ENCODE measurements at regions not wholly inside any gene's neighbourhood (a gene's known extent, or its start where the extent isn't known, plus 50 kb on each side); places are given as distances from the start of the nearest gene placed in this dataset.

- no peak for DNase-seq
These were observed 984.3 kb upstream of the TYRP1 start for GRCh38 chr9:11708899-11709298.

DNA sequence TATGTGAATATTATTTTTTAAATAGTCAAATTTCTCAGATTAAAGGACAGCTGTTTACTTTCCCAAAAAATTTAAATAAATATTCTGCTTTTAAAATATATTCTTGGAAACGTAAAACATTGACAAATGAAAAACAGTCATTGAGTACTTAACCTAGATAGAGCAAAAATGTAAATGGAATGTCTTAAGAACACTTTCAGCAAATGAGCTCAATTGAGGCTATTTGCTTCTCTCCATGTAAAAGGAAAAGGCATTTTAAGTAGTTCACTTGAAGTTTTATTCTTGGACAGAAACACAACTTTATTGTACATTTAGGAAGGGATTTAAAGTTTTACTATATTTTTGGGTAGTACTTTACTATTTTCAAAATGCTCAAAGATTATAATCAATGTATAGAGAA is 983.6 kb upstream of the TYRP1 start:
- no peak for DNase-seq

DNA sequence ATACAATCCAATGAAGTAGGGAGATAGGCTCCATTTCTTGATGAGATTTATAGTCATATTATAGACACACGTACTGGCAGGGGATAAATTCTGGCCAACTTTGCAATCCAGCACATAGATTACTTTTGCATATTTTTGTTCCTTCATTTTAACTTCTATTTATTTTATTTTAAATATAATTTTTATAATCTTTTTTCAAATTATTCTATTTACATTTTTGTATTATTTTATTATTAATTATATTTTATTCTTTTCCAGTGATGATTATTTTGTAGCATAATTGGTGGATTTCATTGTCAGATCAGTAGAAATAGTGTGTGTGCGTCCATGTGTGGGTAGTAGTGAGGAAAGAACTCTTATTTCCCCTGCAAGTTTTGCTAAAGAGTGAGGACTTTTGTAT is 980.1 kb upstream of the TYRP1 start:
- no peak for DNase-seq

GRCh38 chr9:11722957-11723356 is 970.2 kb upstream of the TYRP1 start:
- no peak for DNase-seq

DNA sequence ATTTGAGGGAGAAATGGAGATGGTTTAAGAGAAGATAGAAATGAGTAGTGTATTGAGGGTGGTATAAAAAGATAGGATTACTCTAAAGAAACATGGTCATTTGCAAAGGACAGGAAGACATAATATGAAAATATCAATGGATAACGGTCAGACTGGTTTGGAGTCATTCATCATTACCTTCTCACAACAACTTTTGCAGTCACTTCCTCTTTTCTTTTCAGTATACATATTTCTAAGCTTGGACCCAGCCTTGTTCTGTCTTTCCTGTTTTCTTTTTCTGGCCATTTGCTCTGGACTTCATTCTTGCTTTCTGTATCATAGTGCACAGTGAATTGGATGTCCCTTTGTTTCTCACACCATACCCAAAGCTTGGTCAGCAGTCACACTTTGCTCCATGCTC is 966.5 kb upstream of the TYRP1 start:
- no peak for DNase-seq

GRCh38 chr9:11735391-11735790 is 957.8 kb upstream of the TYRP1 start:
- no peak for DNase-seq

DNA sequence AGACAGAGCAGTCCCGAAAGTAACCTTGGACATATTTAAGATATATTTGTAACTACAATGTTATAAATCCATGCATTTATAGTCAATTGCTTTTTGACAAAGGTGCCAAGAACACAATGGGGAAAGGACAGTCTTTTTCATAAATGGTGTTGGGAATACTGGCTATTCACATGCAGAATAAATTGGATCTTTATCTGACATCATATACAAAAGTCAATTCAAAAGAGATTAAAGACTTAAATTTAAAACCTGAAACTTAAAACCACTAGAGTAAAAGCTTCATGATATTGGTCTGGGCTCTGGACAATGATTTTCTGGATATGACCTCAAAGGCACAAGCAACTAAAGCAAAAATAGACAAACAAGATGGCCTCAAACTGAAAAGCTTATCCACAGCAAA is 950.7 kb upstream of the TYRP1 start:
- DNase-seq = no peak

- DNase-seq = no peak
These were observed 949.8 kb upstream of the TYRP1 start for GRCh38 chr9:11743356-11743755.

DNA sequence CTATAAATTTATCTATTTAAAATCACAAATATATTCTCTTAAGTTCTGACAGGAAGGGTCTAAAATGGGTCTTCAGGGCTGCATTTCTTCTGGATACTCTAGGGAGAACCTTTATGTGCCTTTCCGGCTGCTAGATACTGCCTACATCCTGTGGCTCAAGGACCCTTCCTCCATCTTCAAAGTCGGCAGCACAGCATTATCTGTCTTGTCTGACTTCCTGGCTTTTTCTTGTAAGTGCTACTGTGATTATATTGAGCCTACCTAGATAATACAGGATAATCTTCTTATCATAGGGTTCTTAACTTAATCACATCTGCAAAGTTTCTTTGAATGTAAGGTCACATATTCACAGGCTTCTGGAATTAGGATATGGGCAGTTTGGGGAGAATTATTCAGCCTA is 943.8 kb upstream of the TYRP1 start:
- DNase-seq = no peak

- DNase-seq = no peak
These were observed 937.2 kb upstream of the TYRP1 start for GRCh38 chr9:11755951-11756350.

DNA sequence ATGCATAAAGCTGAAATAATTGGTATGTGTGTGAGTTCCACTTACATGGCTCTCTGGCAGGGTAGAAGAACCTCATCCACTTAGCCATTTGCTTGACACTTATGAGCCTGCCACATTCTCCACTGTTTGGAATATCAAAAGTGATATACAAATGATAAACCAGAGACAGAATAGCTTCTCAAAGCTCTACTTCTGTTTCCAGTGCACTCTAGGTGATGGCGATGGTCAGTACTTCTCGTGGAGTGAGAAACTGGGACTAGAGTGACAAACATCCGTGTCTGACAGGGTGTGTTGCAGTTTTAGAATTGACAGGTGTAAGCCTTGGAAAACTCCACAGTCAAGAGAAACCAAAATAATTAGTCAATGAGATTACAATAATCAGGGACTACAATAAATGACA is 935.8 kb upstream of the TYRP1 start:
- no peak for DNase-seq

GRCh38 chr9:11758016-11758415 is 935.2 kb upstream of the TYRP1 start:
- DNase-seq = no peak

GRCh38 chr9:11779971-11780370 is 913.2 kb upstream of the TYRP1 start:
- no peak for DNase-seq

GRCh38 chr9:11792870-11793269 is 900.3 kb upstream of the TYRP1 start:
- no peak for DNase-seq

GRCh38 chr9:11794984-11795383 is 898.2 kb upstream of the TYRP1 start:
- DNase-seq = no peak

GRCh38 chr9:11805969-11806368 is 887.2 kb upstream of the TYRP1 start:
- DNase-seq = no peak

DNA sequence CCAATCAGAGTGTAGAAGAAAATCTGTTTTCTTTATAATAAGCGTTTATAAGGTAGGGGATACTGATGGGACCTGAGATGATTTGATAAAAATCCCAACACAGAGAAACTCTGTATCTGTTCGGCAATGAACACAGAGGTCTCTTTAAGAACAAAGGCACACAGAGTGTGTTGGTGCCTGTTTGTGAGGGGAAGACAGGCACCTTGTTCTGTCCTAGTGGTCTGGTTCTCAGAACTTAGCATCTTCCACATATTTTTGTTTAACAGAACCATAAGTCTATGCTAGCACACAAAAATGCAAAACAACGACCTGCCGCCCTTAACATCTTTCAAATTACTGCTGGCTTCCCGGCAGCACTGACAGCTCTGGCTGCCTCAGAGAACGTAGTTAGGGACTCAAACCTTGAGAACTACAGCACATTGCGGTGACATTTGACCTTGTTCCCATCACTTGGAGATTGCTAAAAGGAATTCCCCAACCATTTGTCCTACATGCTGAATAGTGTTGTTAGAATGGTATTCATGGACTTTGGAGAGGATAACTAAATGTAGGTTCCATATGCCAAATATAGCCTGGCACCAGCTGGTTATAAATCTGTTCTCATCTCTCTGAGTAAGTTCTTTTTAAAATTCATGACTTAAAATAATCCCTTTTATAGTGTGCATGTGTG is 871.7 kb upstream of the TYRP1 start:
- peak in 2 of 56 donors; percentile 1 to 15 for DNase-seq

GRCh38 chr9:11828201-11828600 is 865.0 kb upstream of the TYRP1 start:
- no peak for DNase-seq

DNA sequence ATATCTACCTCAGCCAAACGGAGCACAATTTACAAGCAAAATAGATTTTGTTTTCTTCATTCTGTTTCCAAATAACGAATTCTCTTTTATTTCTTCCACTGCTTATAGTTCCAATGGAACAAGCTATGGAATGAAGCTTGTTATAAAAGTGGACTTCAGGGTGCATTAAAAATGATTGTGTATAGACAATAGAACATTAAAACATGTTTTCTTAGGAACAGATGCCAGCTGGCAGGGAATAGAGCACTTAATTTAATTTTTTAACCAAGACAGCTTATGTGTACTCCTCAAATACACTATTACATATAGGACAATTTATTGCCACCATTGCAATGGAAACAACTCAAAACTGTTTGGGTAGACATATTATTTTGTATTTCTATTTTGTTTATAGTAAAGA is 860.1 kb upstream of the TYRP1 start:
- DNase-seq = no peak

GRCh38 chr9:11868795-11869194 is 824.4 kb upstream of the TYRP1 start:
- no peak for DNase-seq

- DNase-seq = no peak
These were observed 821.3 kb upstream of the TYRP1 start for GRCh38 chr9:11871852-11872251.

- no peak for DNase-seq
These were observed 820.7 kb upstream of the TYRP1 start for GRCh38 chr9:11872471-11872870.

DNA sequence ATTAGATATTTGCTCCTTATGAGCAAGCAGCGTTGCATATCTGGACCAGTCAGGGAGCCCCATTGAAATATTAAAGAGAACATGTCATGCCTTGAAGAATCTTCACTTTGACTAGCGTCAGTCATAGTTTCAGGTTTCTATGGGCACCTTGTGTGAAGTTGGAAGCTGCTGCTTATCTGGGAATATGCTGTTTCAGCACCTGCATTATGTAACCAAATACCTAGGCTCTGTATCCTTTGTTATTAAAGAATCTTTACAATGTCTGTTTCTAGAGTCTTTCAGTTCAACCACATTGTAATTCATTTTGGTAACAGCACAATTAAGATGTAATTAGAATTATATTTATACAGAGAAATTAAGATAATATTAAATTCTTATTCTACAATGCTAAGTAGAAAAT is 818.8 kb upstream of the TYRP1 start:
- DNase-seq = no peak

GRCh38 chr9:11892401-11892800 is 800.8 kb upstream of the TYRP1 start:
- DNase-seq = no peak
